Astrocyte (in vitro differentiated cells and primary cell): ENCODE measurements at regions not wholly inside any gene's neighbourhood (a gene's known extent, or its start where the extent isn't known, plus 50 kb on each side); places are given as distances from the start of the nearest gene placed in this dataset.

Source experiments
- DNase-seq: peaks from one replicate; pipeline ENCODE4 v3.0.0-alpha.2; 2010; ENCODE audit warnings: low read depth
- FAIRE-seq: peaks from 2 replicates; lab custom pipeline; 2011; peaks lifted over from hg19 to GRCh38; lab: Jason Lieb, UNC
- H2AFZ ChIP-seq: 2 replicates; pipeline ENCODE4 v1.6.0; 2012; ENCODE audit warnings: low read depth, low read length, inconsistent platforms
- H3K27ac ChIP-seq: 2 replicates; pipeline ENCODE4 v1.5.1; 2011; ENCODE audit warnings: low read depth, low read length, inconsistent platforms
- H3K27me3 ChIP-seq: 2 replicates; pipeline ENCODE4 v1.6.0; 2011; ENCODE audit warnings: low read length, inconsistent platforms; ENCODE audit not compliant: insufficient read depth
- H3K36me3 ChIP-seq: 2 replicates; pipeline ENCODE4 v1.5.1; 2011; ENCODE audit warnings: low read length, inconsistent platforms; ENCODE audit not compliant: insufficient read depth
- H3K4me1 ChIP-seq: 2 replicates; pipeline ENCODE4 v1.5.1; 2011; ENCODE audit warnings: low read length, inconsistent platforms; ENCODE audit not compliant: insufficient read depth
- H3K4me2 ChIP-seq: 2 replicates; pipeline ENCODE4 v1.6.0; 2012; ENCODE audit warnings: low read length, inconsistent platforms
- H3K4me3 ChIP-seq: 2 replicates; pipeline ENCODE4 v1.5.1; 2011; ENCODE audit warnings: low read depth, mild to moderate bottlenecking, low read length, inconsistent platforms; ENCODE audit not compliant: insufficient read depth
- H3K79me2 ChIP-seq: 2 replicates; pipeline ENCODE4 v1.6.0; 2012; ENCODE audit warnings: mild to moderate bottlenecking, low read length, inconsistent platforms; ENCODE audit not compliant: insufficient read depth
- H3K9ac ChIP-seq: 2 replicates; pipeline ENCODE4 v1.6.0; 2012; ENCODE audit warnings: mild to moderate bottlenecking, low read length, inconsistent platforms
- H3K9me3 ChIP-seq: 2 replicates; pipeline ENCODE4 v1.5.1; 2012; ENCODE audit warnings: low read depth, mild to moderate bottlenecking, low read length, inconsistent platforms; ENCODE audit not compliant: insufficient read depth
- H4K20me1 ChIP-seq: 2 replicates; pipeline ENCODE4 v1.6.0; 2012; ENCODE audit warnings: low read length, inconsistent platforms; ENCODE audit not compliant: insufficient read depth
- H3K27ac Mint-ChIP-seq: one replicate; pipeline ENCODE4 v1.8.0; 2021; ENCODE audit warnings: mild to moderate bottlenecking, mixed read lengths; ENCODE audit not compliant: unreplicated experiment
- H3K27me3 Mint-ChIP-seq: one replicate; pipeline ENCODE4 v1.8.0; 2021; ENCODE audit warnings: low read depth, mixed read lengths; ENCODE audit not compliant: unreplicated experiment
- H3K36me3 Mint-ChIP-seq: one replicate; pipeline ENCODE4 v1.8.0; 2021; ENCODE audit warnings: low read depth, mixed read lengths; ENCODE audit not compliant: unreplicated experiment
- H3K4me1 Mint-ChIP-seq: one replicate; pipeline ENCODE4 v1.8.0; 2021; ENCODE audit warnings: low read depth, mixed read lengths; ENCODE audit not compliant: unreplicated experiment
- H3K4me3 Mint-ChIP-seq: one replicate; pipeline ENCODE4 v1.8.0; 2021; ENCODE audit warnings: mild to moderate bottlenecking, moderate library complexity, mixed read lengths; ENCODE audit not compliant: unreplicated experiment
- H3K9me3 Mint-ChIP-seq: one replicate; pipeline ENCODE4 v1.8.0; 2021; ENCODE audit warnings: mild to moderate bottlenecking, mixed read lengths; ENCODE audit not compliant: unreplicated experiment
- EZH2 ChIP-seq: IDR thresholded peaks from 2 replicates; pipeline ENCODE4 v1.6.1; 2012; ENCODE audit warnings: mild to moderate bottlenecking, low read length, inconsistent platforms; ENCODE audit not compliant: insufficient read depth
- TF ChIP-seq, protein P1 (sequence below): IDR thresholded peaks from 2 replicates; pipeline ENCODE4 v1.5.1; 2011; ENCODE audit warnings: low read depth, mild to moderate bottlenecking, inconsistent platforms, low read length, moderate library complexity; ENCODE audit not compliant: insufficient read depth

DNA sequence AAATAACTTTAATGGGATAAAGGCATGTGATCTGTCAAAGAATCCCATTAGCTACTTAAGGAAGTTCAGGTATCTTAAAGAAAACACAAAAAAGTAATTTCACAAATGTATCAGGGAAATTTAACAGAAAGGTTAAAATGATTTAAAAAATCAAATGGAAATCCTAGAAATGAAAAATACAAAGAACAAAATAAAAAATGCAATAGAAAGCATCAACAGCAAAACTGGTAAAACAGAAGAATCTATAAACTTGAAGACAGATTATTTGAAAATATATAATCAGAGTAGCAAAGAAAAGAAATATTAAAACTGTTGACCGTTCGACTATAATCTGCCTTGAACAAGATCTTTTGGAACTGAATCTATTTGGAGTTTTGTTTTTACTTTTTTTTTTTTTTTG, 279.4 kb upstream of the SYT1 start:
- FAIRE-seq (no peak), DNase-seq (no peak)
- TF ChIP-seq, protein P1, sequence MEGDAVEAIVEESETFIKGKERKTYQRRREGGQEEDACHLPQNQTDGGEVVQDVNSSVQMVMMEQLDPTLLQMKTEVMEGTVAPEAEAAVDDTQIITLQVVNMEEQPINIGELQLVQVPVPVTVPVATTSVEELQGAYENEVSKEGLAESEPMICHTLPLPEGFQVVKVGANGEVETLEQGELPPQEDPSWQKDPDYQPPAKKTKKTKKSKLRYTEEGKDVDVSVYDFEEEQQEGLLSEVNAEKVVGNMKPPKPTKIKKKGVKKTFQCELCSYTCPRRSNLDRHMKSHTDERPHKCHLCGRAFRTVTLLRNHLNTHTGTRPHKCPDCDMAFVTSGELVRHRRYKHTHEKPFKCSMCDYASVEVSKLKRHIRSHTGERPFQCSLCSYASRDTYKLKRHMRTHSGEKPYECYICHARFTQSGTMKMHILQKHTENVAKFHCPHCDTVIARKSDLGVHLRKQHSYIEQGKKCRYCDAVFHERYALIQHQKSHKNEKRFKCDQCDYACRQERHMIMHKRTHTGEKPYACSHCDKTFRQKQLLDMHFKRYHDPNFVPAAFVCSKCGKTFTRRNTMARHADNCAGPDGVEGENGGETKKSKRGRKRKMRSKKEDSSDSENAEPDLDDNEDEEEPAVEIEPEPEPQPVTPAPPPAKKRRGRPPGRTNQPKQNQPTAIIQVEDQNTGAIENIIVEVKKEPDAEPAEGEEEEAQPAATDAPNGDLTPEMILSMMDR: no peak
- no peak for TF ChIP-seq EZH2
- no peaks in the 10 kb centered on the region for H3K27me3 ChIP-seq
- no peak overlapping the region for H3K4me2 ChIP-seq
- no peaks in the 10 kb centered on the region for H3K36me3 ChIP-seq
- no peaks in the 10 kb centered on the region for H3K4me1 ChIP-seq
- Mint-ChIP-seq H3K36me3 (no peaks in the 10 kb centered on the region), H3K27ac (no peak overlapping the region), H3K9me3 (peaks cover 9% of the 10 kb centered on the region), H3K27me3 (no peaks in the 10 kb centered on the region), H3K4me3 (no peak overlapping the region), H3K4me1 (no peaks in the 10 kb centered on the region)
- no peak overlapping the region for H3K27ac ChIP-seq
- peaks cover 4% of the 10 kb centered on the region for H3K9me3 ChIP-seq
- no peak overlapping the region for H3K4me3 ChIP-seq
- H3K79me2 ChIP-seq: no peaks in the 10 kb centered on the region
- H2AFZ ChIP-seq: no peak overlapping the region
- H3K9ac ChIP-seq: no peak overlapping the region
- no peaks in the 10 kb centered on the region for H4K20me1 ChIP-seq

DNA sequence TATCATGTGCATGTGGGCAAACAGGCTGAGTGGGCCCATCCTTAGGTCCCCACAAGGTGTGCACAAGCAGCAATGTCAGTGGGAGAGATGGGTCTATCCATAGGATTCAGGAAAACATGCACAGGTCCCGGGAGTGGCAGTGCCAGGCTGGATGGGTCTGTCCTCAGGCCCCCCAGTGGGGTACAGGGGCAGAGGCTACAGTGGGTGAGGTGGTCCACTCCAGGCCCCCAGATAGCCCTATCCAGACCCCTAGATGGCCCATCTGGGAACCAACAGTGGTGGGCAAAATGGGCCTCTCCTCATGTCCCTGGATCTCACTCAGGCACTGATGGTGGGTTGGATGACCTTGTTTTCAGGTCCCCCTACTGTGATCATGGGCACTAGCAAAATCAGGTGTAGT, 277.8 kb upstream of the SYT1 start:
- Histone ChIP-seq H4K20me1 (no peaks in the 10 kb centered on the region), H3K4me2 (no peak overlapping the region), H3K27ac (no peak overlapping the region), H2AFZ (no peak overlapping the region), H3K27me3 (no peaks in the 10 kb centered on the region), H3K9me3 (peaks cover 4% of the 10 kb centered on the region), H3K4me3 (no peak overlapping the region), H3K36me3 (no peaks in the 10 kb centered on the region), H3K9ac (no peak overlapping the region), H3K4me1 (no peaks in the 10 kb centered on the region), H3K79me2 (no peaks in the 10 kb centered on the region)
- DNase-seq (no peak), FAIRE-seq (no peak)
- Mint-ChIP-seq H3K4me3 (no peak overlapping the region), H3K4me1 (no peaks in the 10 kb centered on the region), H3K27ac (no peak overlapping the region), H3K36me3 (no peaks in the 10 kb centered on the region), H3K27me3 (no peaks in the 10 kb centered on the region), H3K9me3 (peaks cover 9% of the 10 kb centered on the region)
- TF ChIP-seq EZH2: no peak

DNA sequence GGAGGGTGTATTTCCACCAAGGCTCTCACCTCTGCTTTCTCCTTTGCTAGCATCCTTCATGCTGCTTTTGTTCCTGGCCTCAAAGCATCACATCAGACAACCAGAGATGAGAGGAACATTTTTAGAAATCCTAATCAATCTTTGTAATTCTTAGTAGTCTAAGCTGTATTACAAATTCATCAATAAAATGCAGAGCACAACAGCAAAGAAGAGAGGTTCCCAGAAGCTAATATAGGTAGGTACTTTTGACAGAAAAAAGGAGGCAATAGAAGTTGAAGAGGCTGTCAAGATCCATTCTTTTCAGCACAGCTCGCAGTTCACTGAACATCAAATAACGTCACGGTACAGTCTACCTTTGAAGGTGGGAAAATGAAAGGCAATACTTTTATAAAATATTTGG, 265.2 kb upstream of the SYT1 start:
- Mint-ChIP-seq H3K36me3 (no peaks in the 10 kb centered on the region), H3K4me1 (no peaks in the 10 kb centered on the region), H3K27ac (no peak overlapping the region), H3K9me3 (peaks cover 7% of the 10 kb centered on the region), H3K4me3 (no peak overlapping the region), H3K27me3 (no peaks in the 10 kb centered on the region)
- Histone ChIP-seq H3K9me3 (no peaks in the 10 kb centered on the region), H3K4me1 (no peaks in the 10 kb centered on the region), H3K27me3 (no peaks in the 10 kb centered on the region), H3K27ac (no peak overlapping the region), H3K4me3 (no peak overlapping the region), H3K4me2 (no peak overlapping the region), H4K20me1 (no peaks in the 10 kb centered on the region), H2AFZ (no peak overlapping the region), H3K36me3 (no peaks in the 10 kb centered on the region), H3K79me2 (no peaks in the 10 kb centered on the region), H3K9ac (no peak overlapping the region)
- no peak for TF ChIP-seq EZH2
- TF ChIP-seq, protein P1: no peak
- FAIRE-seq (no peak), DNase-seq (no peak)
